IMR-90 (cell line): ENCODE measurements at regions not wholly inside any gene's neighbourhood (a gene's known extent, or its start where the extent isn't known, plus 50 kb on each side); places are given as distances from the start of the nearest gene placed in this dataset.

Experiments
- ATAC-seq: fragments of 200-7000 bp; cut with Tn5 transposase; 2 replicates; pipeline ENCODE4 v1.9.1; 2020; ENCODE audit warnings: low read depth, mild to moderate bottlenecking, moderate library complexity
- BruUV-seq: library from RNA; stranded (reverse); fragments of 400-500 nt; replicated peaks from 2 replicates; lab custom pipeline; 2021; lab: Mats Ljungman, UMichigan
- CTCF ChIA-PET: fragments of 300-600 bp; formaldehyde crosslinking; extraction: SDS; loops from one replicate; lab custom pipeline; 2021; ENCODE audit warnings: antibody characterized with exemption; lab: Yijun Ruan, JAX
- POLR2A ChIA-PET: fragments of 300-600 bp; sonication (Branson Sonifier 250); formaldehyde crosslinking; loops from one replicate; lab custom pipeline; 2022; ENCODE audit warnings: antibody characterized with exemption; ENCODE audit not compliant: unreplicated experiment; lab: Charles Lee
- DNase-seq: peaks from one replicate; pipeline ENCODE4 v3.0.0; 2013
- H2AFZ ChIP-seq: replicated peaks from 2 replicates; pipeline ENCODE3; 2013; ENCODE audit warnings: low read length, mild to moderate bottlenecking; ENCODE audit not compliant: poor library complexity
- H2AK5ac ChIP-seq: 2 replicates; pipeline ENCODE4 v1.6.1; 2013; ENCODE audit warnings: low read depth, low read length, inconsistent platforms
- H2AK9ac ChIP-seq: replicated peaks from 2 replicates; pipeline ENCODE3; 2013; ENCODE audit warnings: mild to moderate bottlenecking, low read depth, low read length, moderate library complexity; ENCODE audit not compliant: poor library complexity
- H2BK120ac ChIP-seq: 2 replicates; pipeline ENCODE4 v1.6.1; 2013; ENCODE audit warnings: low read depth, low read length, inconsistent platforms
- H2BK15ac ChIP-seq: 3 replicates; pipeline ENCODE4 v1.6.1; 2013; ENCODE audit warnings: low read depth, low read length, inconsistent platforms
- H2BK20ac ChIP-seq: 2 replicates; pipeline ENCODE4 v1.6.1; 2013; ENCODE audit warnings: low read depth, mild to moderate bottlenecking, inconsistent platforms, low read length, moderate library complexity
- H2BK5ac ChIP-seq: 2 replicates; pipeline ENCODE4 v1.6.1; 2013; ENCODE audit warnings: mild to moderate bottlenecking, low read depth, low read length, inconsistent platforms; ENCODE audit not compliant: poor library complexity, severe bottlenecking
- H3K14ac ChIP-seq: replicated peaks from 2 replicates; pipeline ENCODE4 v1.6.1; 2013; ENCODE audit warnings: low read depth, low read length, inconsistent platforms
- H3K18ac ChIP-seq: 2 replicates; pipeline ENCODE4 v1.6.1; 2013; ENCODE audit warnings: low read depth, low read length, control low read depth
- H3K23ac ChIP-seq: 2 replicates; pipeline ENCODE4 v1.6.1; 2013; ENCODE audit warnings: low read depth, low read length, inconsistent platforms
- H3K27ac ChIP-seq: 2 replicates; pipeline ENCODE4 v1.5.1; 2013; ENCODE audit warnings: mild to moderate bottlenecking, control low read depth, low read length; ENCODE audit not compliant: insufficient read depth
- H3K27me3 ChIP-seq: 2 replicates; pipeline ENCODE4 v1.6.1; 2013; ENCODE audit warnings: low read length; ENCODE audit not compliant: control insufficient read depth, insufficient read depth
- H3K36me3 ChIP-seq: 2 replicates; pipeline ENCODE4 v1.6.1; 2013; ENCODE audit warnings: low read length, mixed read lengths; ENCODE audit not compliant: control insufficient read depth, insufficient read depth
- H3K4ac ChIP-seq: 2 replicates; pipeline ENCODE4 v1.6.1; 2013; ENCODE audit warnings: low read depth, low read length, inconsistent platforms
- H3K4me1 ChIP-seq: 2 replicates; pipeline ENCODE4 v1.6.1; 2013; ENCODE audit warnings: low read length, mixed read lengths; ENCODE audit not compliant: control insufficient read depth, insufficient read depth
- H3K4me2 ChIP-seq: 2 replicates; pipeline ENCODE4 v1.6.1; 2013; ENCODE audit warnings: low read depth, mild to moderate bottlenecking, control low read depth, low read length, moderate library complexity
- H3K4me3 ChIP-seq: 2 replicates; pipeline ENCODE4 v1.5.1; 2013; ENCODE audit warnings: low read depth, mild to moderate bottlenecking, control low read depth, low read length, moderate library complexity; ENCODE audit not compliant: insufficient read depth
- H3K56ac ChIP-seq: 2 replicates; pipeline ENCODE4 v1.6.1; 2013; ENCODE audit warnings: low read length, inconsistent platforms; ENCODE audit not compliant: insufficient read depth; ENCODE audit errors: extremely low read depth
- H3K79me1 ChIP-seq, 2 experiments: 2 replicates each; pipeline ENCODE4 v1.6.1; 2013; ENCODE audit warnings: low read length in 2 of 2, inconsistent platforms in 1 of 2, low read depth in 1 of 2
- H3K9ac ChIP-seq: 2 replicates; pipeline ENCODE4 v1.6.1; 2013; ENCODE audit warnings: low read depth, low read length, control low read depth
- H3K9me1 ChIP-seq: 2 replicates; pipeline ENCODE4 v1.6.1; 2013; ENCODE audit warnings: low read length, inconsistent platforms; ENCODE audit not compliant: insufficient read depth
- H3K9me3 ChIP-seq: 2 replicates; pipeline ENCODE4 v1.6.1; 2013; ENCODE audit warnings: low read length; ENCODE audit not compliant: control insufficient read depth, insufficient read depth
- H4K20me1 ChIP-seq: 2 replicates; pipeline ENCODE4 v1.6.1; 2013; ENCODE audit warnings: low read length, inconsistent platforms; ENCODE audit not compliant: insufficient read depth
- H4K5ac ChIP-seq: 2 replicates; pipeline ENCODE4 v1.6.1; 2013; ENCODE audit warnings: mild to moderate bottlenecking, low read depth, low read length, control low read depth
- H4K8ac ChIP-seq, 2 experiments: 2 replicates each; pipeline ENCODE4 v1.6.1; 2013; ENCODE audit warnings: low read depth in 2 of 2, low read length in 2 of 2, control low read depth in 1 of 2, inconsistent platforms in 1 of 2
- H4K91ac ChIP-seq: 2 replicates; pipeline ENCODE4 v1.6.1; 2013; ENCODE audit warnings: low read depth, low read length, inconsistent platforms; ENCODE audit not compliant: insufficient read depth
- BHLHE40 ChIP-seq: fragments of 150-350 bp; IDR thresholded peaks from 2 replicates; pipeline ENCODE4 v1.6.1; 2016; ENCODE audit warnings: mild to moderate bottlenecking, low read depth, low read length
- CEBPB ChIP-seq: IDR thresholded peaks from 2 replicates; pipeline ENCODE4 v1.6.1; 2012; ENCODE audit warnings: low read depth, low read length, improper control_type of control experiment
- CHD1 ChIP-seq: IDR thresholded peaks from 2 replicates; pipeline ENCODE4 v1.6.1; 2012; ENCODE audit warnings: low read depth, low read length, improper control_type of control experiment
- CTCF ChIP-seq: conservative IDR thresholded peaks from 2 replicates; pipeline ENCODE4 v1.5.1; 2012; ENCODE audit warnings: mild to moderate bottlenecking, low read depth, low read length, improper control_type of control experiment
- FOS ChIP-seq: fragments of 150-350 bp; IDR thresholded peaks from 2 replicates; pipeline ENCODE4 v1.6.1; 2016; ENCODE audit warnings: low read depth, low read length
- MAFK ChIP-seq: IDR thresholded peaks from 2 replicates; pipeline ENCODE4 v1.6.1; 2012; ENCODE audit warnings: low read depth, low read length, improper control_type of control experiment
- MAZ ChIP-seq: IDR thresholded peaks from 2 replicates; pipeline ENCODE4 v1.6.1; 2012; ENCODE audit warnings: low read depth, mild to moderate bottlenecking, low read length, improper control_type of control experiment, moderate library complexity, borderline replicate concordance
- MXI1 ChIP-seq: IDR thresholded peaks from 2 replicates; pipeline ENCODE4 v1.6.1; 2012; ENCODE audit warnings: low read depth, mild to moderate bottlenecking, low read length, moderate library complexity, borderline replicate concordance
- NFE2L2 ChIP-seq: fragments of 150-350 bp; IDR thresholded peaks from 2 replicates; pipeline ENCODE4 v1.6.1; 2016; ENCODE audit warnings: low read depth, mild to moderate bottlenecking, low read length
- POLR2A ChIP-seq: IDR thresholded peaks from 2 replicates; pipeline ENCODE4 v1.6.1; 2012; ENCODE audit warnings: mild to moderate bottlenecking, low read depth, low read length
- RAD21 ChIP-seq: IDR thresholded peaks from 2 replicates; pipeline ENCODE4 v1.6.1; 2012; ENCODE audit warnings: low read length, improper control_type of control experiment
- RCOR1 ChIP-seq: IDR thresholded peaks from 2 replicates; pipeline ENCODE4 v1.6.1; 2012; ENCODE audit warnings: mild to moderate bottlenecking, low read length, improper control_type of control experiment; ENCODE audit not compliant: insufficient replicate concordance
- RFX5 ChIP-seq: IDR thresholded peaks from 2 replicates; pipeline ENCODE4 v1.8.0; 2012; ENCODE audit warnings: low read depth, mild to moderate bottlenecking, low read length, moderate library complexity
- SMC3 ChIP-seq: fragments of 150-350 bp; IDR thresholded peaks from 2 replicates; pipeline ENCODE4 v1.6.1; 2016; ENCODE audit warnings: low read depth, mild to moderate bottlenecking, antibody characterized with exemption, low read length, moderate library complexity
- USF2 ChIP-seq: fragments of 150-350 bp; IDR thresholded peaks from 2 replicates; pipeline ENCODE4 v1.6.1; 2017; ENCODE audit warnings: mild to moderate bottlenecking, antibody characterized with exemption, low read length, low read depth
- WGBS, 2 experiments: methylation state at CpG; one replicate each; pipeline versions ENCODE4 v1.1.5 to v1.1.7; 2013; ENCODE audit warnings: missing lambda C conversion rate in 2 of 2; ENCODE audit not compliant: insufficient read length in 1 of 2; ENCODE audit errors: extremely low coverage in 2 of 2; 5-methylcytosine and 5-hydroxymethylcytosine counted together
- dilution Hi-C: fragments of 300-500 bp; cut with HindIII; formaldehyde crosslinking; loops from one replicate; pipeline ENCODE4 v1.14.3; 2018; ENCODE audit warnings: low sequenced_read_pairs; ENCODE audit not compliant: unreplicated experiment
- in situ Hi-C: fragments of 300-500 bp; cut with MboI; formaldehyde crosslinking; loops from 3 replicates; pipeline ENCODE4 v1.14.3; 2019; ENCODE audit warnings: low sequenced_read_pairs, inconsistent platforms, mixed read lengths
- intact Hi-C: fragments of 100-400 bp; cut with micrococcal nuclease; formaldehyde crosslinking; loops from 2 replicates; pipeline ENCODE4 v1.10.0; 2022
- TF ChIP-seq, protein P1 (sequence below): fragments of 150-350 bp; IDR thresholded peaks from 2 replicates; pipeline ENCODE4 v1.6.1; 2016; ENCODE audit warnings: low read depth, mild to moderate bottlenecking, low read length, moderate library complexity, borderline replicate concordance

DNA sequence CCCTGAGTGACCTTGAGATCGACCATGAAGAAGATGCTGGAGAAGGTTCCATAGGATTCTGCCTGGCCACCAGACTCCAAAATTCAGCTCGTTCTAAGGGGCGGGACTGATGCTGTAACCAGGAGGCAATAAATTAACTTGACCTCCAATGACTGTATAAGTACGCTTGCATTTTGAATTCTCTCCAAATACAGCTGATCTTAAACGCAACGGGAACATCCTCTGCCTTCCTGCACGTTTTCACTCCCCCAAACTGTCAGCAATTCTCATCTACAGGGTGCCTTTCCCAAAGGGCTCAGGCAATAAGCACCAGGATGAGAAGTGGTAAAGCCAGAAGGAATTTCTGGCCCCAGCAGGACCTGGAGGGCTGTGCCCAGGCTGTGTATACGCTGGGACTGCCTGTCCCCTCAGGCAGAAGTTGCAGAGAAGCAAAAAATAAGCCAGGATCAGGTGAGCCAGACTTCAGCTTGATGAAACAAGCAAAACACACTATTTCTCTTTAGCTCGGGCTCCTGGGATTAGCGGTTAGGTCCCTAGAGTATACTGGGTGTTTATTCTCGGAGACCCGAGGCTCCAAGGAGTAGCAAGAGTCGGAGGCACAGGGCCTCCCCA is 124.8 kb downstream of the LRIG2 start:
- no peak overlapping the region for H3K18ac ChIP-seq
- no peaks in the 10 kb centered on the region for H3K9me1 ChIP-seq
- no peak overlapping the region for H2BK20ac ChIP-seq
- no peak overlapping the region for H3K56ac ChIP-seq
- no peak overlapping the region for H3K4me3 ChIP-seq
- H3K9ac ChIP-seq: no peak overlapping the region
- no peak overlapping the region for H2BK5ac ChIP-seq
- WGBS, 2 experiments: 48% methylated on average over 4 of the region's 13 CpGs; no CpG with 5 or more reads in 1 of the 2 experiments
- no peak overlapping the region for H4K8ac ChIP-seq
- no peak overlapping the region for H3K23ac ChIP-seq
- BruUV-seq: no TSS peak
- no peak for DNase-seq
- TF ChIP-seq BHLHE40: no peak
- TF ChIP-seq USF2: no peak
- no peak for TF ChIP-seq CTCF
- TF ChIP-seq RCOR1: no peak
- TF ChIP-seq FOS: no peak
- TF ChIP-seq MAFK: no peak
- no peak for TF ChIP-seq SMC3
- no peak for TF ChIP-seq CHD1
- no peak for TF ChIP-seq RAD21
- TF ChIP-seq CEBPB: no peak
- TF ChIP-seq POLR2A: no peak
- no peak for TF ChIP-seq MAZ
- no peak for TF ChIP-seq MXI1
- no peak for TF ChIP-seq NFE2L2
- TF ChIP-seq, protein P1, sequence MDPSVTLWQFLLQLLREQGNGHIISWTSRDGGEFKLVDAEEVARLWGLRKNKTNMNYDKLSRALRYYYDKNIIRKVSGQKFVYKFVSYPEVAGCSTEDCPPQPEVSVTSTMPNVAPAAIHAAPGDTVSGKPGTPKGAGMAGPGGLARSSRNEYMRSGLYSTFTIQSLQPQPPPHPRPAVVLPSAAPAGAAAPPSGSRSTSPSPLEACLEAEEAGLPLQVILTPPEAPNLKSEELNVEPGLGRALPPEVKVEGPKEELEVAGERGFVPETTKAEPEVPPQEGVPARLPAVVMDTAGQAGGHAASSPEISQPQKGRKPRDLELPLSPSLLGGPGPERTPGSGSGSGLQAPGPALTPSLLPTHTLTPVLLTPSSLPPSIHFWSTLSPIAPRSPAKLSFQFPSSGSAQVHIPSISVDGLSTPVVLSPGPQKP: no peak
- TF ChIP-seq RFX5: no peak
- peak overlapping the region; percentile 48 for H2AFZ ChIP-seq
- H2AK5ac ChIP-seq: no peak overlapping the region
- no peak overlapping the region for H2BK15ac ChIP-seq
- dilution Hi-C loops (no loop called here), intact Hi-C loops (no loop called here), in situ Hi-C loops (no loop called here)
- H3K4ac ChIP-seq: no peak overlapping the region
- no peak overlapping the region for H3K27ac ChIP-seq
- H3K9me3 ChIP-seq: no peaks in the 10 kb centered on the region
- ChIA-PET CTCF (interaction anchor here (1.1 kb wide), 1 partner anchor 8 kb away, joined by 3 read pairs; no protein-coding TSS in a partner anchor), POLR2A (no interaction called here)
- H4K20me1 ChIP-seq: no peaks in the 10 kb centered on the region
- H2BK120ac ChIP-seq: no peak overlapping the region
- H3K4me1 ChIP-seq: no peaks in the 10 kb centered on the region
- no peaks in the 10 kb centered on the region for H3K79me1 ChIP-seq
- H4K91ac ChIP-seq: no peak overlapping the region
- ATAC-seq: no peak
- H3K14ac ChIP-seq: no peak overlapping the region
- H2AK9ac ChIP-seq: peak overlapping the region; percentile 24
- no peaks in the 10 kb centered on the region for H3K36me3 ChIP-seq
- H4K5ac ChIP-seq: no peak overlapping the region
- H3K27me3 ChIP-seq: peaks cover 8% of the 10 kb centered on the region
- no peak overlapping the region for H3K4me2 ChIP-seq
